ENCODE measurements at regions not wholly inside any gene's neighbourhood (a gene's known extent, or its start where the extent isn't known, plus 50 kb on each side); places are given as distances from the start of the nearest gene placed in this dataset.

- Histone ChIP-seq H3K4me1 (ENCODE audit: control insufficient read depth in 1 of 2, extremely low read depth in 1 of 2, insufficient read depth in 2 of 2, low read length in 2 of 2) (no peaks in the 10 kb centered on the region), H3K36me3 (ENCODE audit: control insufficient read depth in 2 of 2, extremely low read depth in 1 of 2, insufficient read depth in 1 of 2, low read length in 1 of 2) (no peaks in the 10 kb centered on the region), H3K27me3 (replicated peaks in 1 of 2; ENCODE audit: control insufficient read depth in 2 of 2, extremely low read depth in 1 of 2, insufficient read depth in 2 of 2, low read length in 1 of 2) (peaks cover 0 to 8% of the 10 kb centered on the region in 2 experiments), H3K27ac (ENCODE audit: low read length) (no peak overlapping the region), H3K4me3 (ENCODE audit: control insufficient read depth in 1 of 2, extremely low read depth in 1 of 2, low read length in 1 of 2) (no peak overlapping the region), H3K9me3 (no peaks in the 10 kb centered on the region)
- POLR2A ChIA-PET: interaction anchor here in 1 of 2 donors (0.5 kb wide), 1 partner anchor 79 kb away, joined by 4 read pairs; no protein-coding TSS in a partner anchor
- no peaks in the 10 kb centered on the region for H3K9me3 Mint-ChIP-seq
- no peak overlapping the region for H3K27ac Mint-ChIP-seq
- WGBS (ENCODE audit: insufficient coverage): 71% methylated on average over 1 of the region's 1 CpG
- no peak for ATAC-seq (replicated peaks in 1 of 4)
- H3K36me3 Mint-ChIP-seq: no peaks in the 10 kb centered on the region
- DNase-seq: no peak
- H3K4me1 Mint-ChIP-seq: peaks cover 0 to 5% (median 5%) of the 10 kb centered on the region in 3 donors
- no peak overlapping the region for H3K4me3 Mint-ChIP-seq
- CTCF ChIA-PET: no interaction called here
- peaks cover 0 to 3% of the 10 kb centered on the region in 2 donors for H3K27me3 Mint-ChIP-seq
These were observed 62.6 kb upstream of the TNFRSF21 start for GRCh38 chr6:47372318-47372717.

GRCh38 chr6:47375426-47375825, 65.7 kb upstream of the TNFRSF21 start:
- no peak overlapping the region for H3K4me3 ChIP-seq (ENCODE audit: control insufficient read depth in 1 of 2, extremely low read depth in 1 of 2, low read length in 1 of 2)
- no peaks in the 10 kb centered on the region for H3K36me3 ChIP-seq (ENCODE audit: control insufficient read depth in 2 of 2, extremely low read depth in 1 of 2, insufficient read depth in 1 of 2, low read length in 1 of 2)
- H3K27ac ChIP-seq (ENCODE audit: low read length): no peak overlapping the region
- H3K9me3 ChIP-seq: no peaks in the 10 kb centered on the region
- DNase-seq (no peak), ATAC-seq (replicated peaks in 1 of 4) (no peak)
- no peaks in the 10 kb centered on the region for H3K36me3 Mint-ChIP-seq
- WGBS (ENCODE audit: insufficient coverage): no CpG with 5 or more reads among the region's 1 CpG
- peaks cover 5 to 8% of the 10 kb centered on the region in 2 donors for H3K27me3 Mint-ChIP-seq
- H3K27me3 ChIP-seq (replicated peaks in 1 of 2; ENCODE audit: control insufficient read depth in 2 of 2, extremely low read depth in 1 of 2, insufficient read depth in 2 of 2, low read length in 1 of 2): peaks cover 0 to 10% of the 10 kb centered on the region in 2 experiments
- no peak overlapping the region for H3K27ac Mint-ChIP-seq
- CTCF ChIA-PET: no interaction called here
- H3K4me1 Mint-ChIP-seq: peaks cover 0 to 5% (median 5%) of the 10 kb centered on the region in 3 donors
- H3K9me3 Mint-ChIP-seq: no peaks in the 10 kb centered on the region
- H3K4me1 ChIP-seq (ENCODE audit: control insufficient read depth in 1 of 2, extremely low read depth in 1 of 2, insufficient read depth in 2 of 2, low read length in 2 of 2): no peaks in the 10 kb centered on the region
- no peak overlapping the region for H3K4me3 Mint-ChIP-seq
- POLR2A ChIA-PET: no interaction called here

GRCh38 chr6:47376930-47377329, 67.2 kb upstream of the TNFRSF21 start:
- peak in 3 of 35 experiments; percentile 0 to 5 (median 1) for DNase-seq
- no peak overlapping the region for H3K4me3 ChIP-seq (ENCODE audit: control insufficient read depth in 1 of 2, extremely low read depth in 1 of 2, low read length in 1 of 2)
- ChIA-PET POLR2A (no interaction called here), CTCF (no interaction called here)
- 53% methylated on average over 15 of the region's 15 CpGs for WGBS (ENCODE audit: insufficient coverage)
- Mint-ChIP-seq H3K27me3 (peaks cover 5 to 8% of the 10 kb centered on the region in 2 donors), H3K4me1 (peaks cover 0 to 5% (median 5%) of the 10 kb centered on the region in 3 donors), H3K27ac (no peak overlapping the region), H3K4me3 (no peak overlapping the region), H3K36me3 (no peaks in the 10 kb centered on the region), H3K9me3 (no peaks in the 10 kb centered on the region)
- peaks cover 0 to 10% of the 10 kb centered on the region in 2 experiments for H3K27me3 ChIP-seq (replicated peaks in 1 of 2; ENCODE audit: control insufficient read depth in 2 of 2, extremely low read depth in 1 of 2, insufficient read depth in 2 of 2, low read length in 1 of 2)
- ATAC-seq (replicated peaks in 1 of 4): peak in 2 of 4 experiments; percentile 56 to 59
- no peaks in the 10 kb centered on the region for H3K9me3 ChIP-seq
- H3K4me1 ChIP-seq (ENCODE audit: control insufficient read depth in 1 of 2, extremely low read depth in 1 of 2, insufficient read depth in 2 of 2, low read length in 2 of 2): no peaks in the 10 kb centered on the region
- no peak overlapping the region for H3K27ac ChIP-seq (ENCODE audit: low read length)
- no peaks in the 10 kb centered on the region for H3K36me3 ChIP-seq (ENCODE audit: control insufficient read depth in 2 of 2, extremely low read depth in 1 of 2, insufficient read depth in 1 of 2, low read length in 1 of 2)

- H3K4me1 ChIP-seq (ENCODE audit: control insufficient read depth in 1 of 2, extremely low read depth in 1 of 2, insufficient read depth in 2 of 2, low read length in 2 of 2): no peaks in the 10 kb centered on the region
- H3K9me3 ChIP-seq: no peaks in the 10 kb centered on the region
- H3K4me3 ChIP-seq (ENCODE audit: control insufficient read depth in 1 of 2, extremely low read depth in 1 of 2, low read length in 1 of 2): no peak overlapping the region
- H3K27me3 Mint-ChIP-seq: peaks cover 5 to 8% of the 10 kb centered on the region in 2 donors
- no peak overlapping the region for H3K4me3 Mint-ChIP-seq
- H3K4me1 Mint-ChIP-seq: peaks cover 0 to 5% (median 5%) of the 10 kb centered on the region in 3 donors
- DNase-seq (no peak), ATAC-seq (replicated peaks in 1 of 4) (no peak)
- H3K9me3 Mint-ChIP-seq: no peaks in the 10 kb centered on the region
- no peak overlapping the region for H3K27ac Mint-ChIP-seq
- WGBS (ENCODE audit: insufficient coverage): 83% methylated on average over 2 of the region's 2 CpGs
- no peaks in the 10 kb centered on the region for H3K36me3 ChIP-seq (ENCODE audit: control insufficient read depth in 2 of 2, extremely low read depth in 1 of 2, insufficient read depth in 1 of 2, low read length in 1 of 2)
- no peaks in the 10 kb centered on the region for H3K36me3 Mint-ChIP-seq
- ChIA-PET POLR2A (no interaction called here), CTCF (interaction anchor here in 1 of 2 donors (0.7 kb wide), 2 partner anchors 13 to 948 kb away, joined by 3 to 4 read pairs; no protein-coding TSS in a partner anchor)
- H3K27ac ChIP-seq (ENCODE audit: low read length): no peak overlapping the region
- peaks cover 0 to 10% of the 10 kb centered on the region in 2 experiments for H3K27me3 ChIP-seq (replicated peaks in 1 of 2; ENCODE audit: control insufficient read depth in 2 of 2, extremely low read depth in 1 of 2, insufficient read depth in 2 of 2, low read length in 1 of 2)
These were observed 68.3 kb upstream of the TNFRSF21 start for GRCh38 chr6:47377971-47378370.

GRCh38 chr6:47379328-47379727, 69.6 kb upstream of the TNFRSF21 start:
- Histone ChIP-seq H3K27ac (ENCODE audit: low read length) (no peak overlapping the region), H3K4me1 (ENCODE audit: control insufficient read depth in 1 of 2, extremely low read depth in 1 of 2, insufficient read depth in 2 of 2, low read length in 2 of 2) (no peaks in the 10 kb centered on the region), H3K27me3 (replicated peaks in 1 of 2; ENCODE audit: control insufficient read depth in 2 of 2, extremely low read depth in 1 of 2, insufficient read depth in 2 of 2, low read length in 1 of 2) (peaks cover 0 to 10% of the 10 kb centered on the region in 2 experiments), H3K9me3 (no peaks in the 10 kb centered on the region), H3K36me3 (ENCODE audit: control insufficient read depth in 2 of 2, extremely low read depth in 1 of 2, insufficient read depth in 1 of 2, low read length in 1 of 2) (no peaks in the 10 kb centered on the region), H3K4me3 (ENCODE audit: control insufficient read depth in 1 of 2, extremely low read depth in 1 of 2, low read length in 1 of 2) (no peak overlapping the region)
- ChIA-PET CTCF (no interaction called here), POLR2A (no interaction called here)
- Mint-ChIP-seq H3K36me3 (no peaks in the 10 kb centered on the region), H3K27ac (no peak overlapping the region), H3K4me3 (no peak overlapping the region), H3K27me3 (peaks cover 5 to 11% of the 10 kb centered on the region in 2 donors), H3K9me3 (peaks cover 6% of the 10 kb centered on the region in 3 donors), H3K4me1 (peaks cover 0 to 5% (median 5%) of the 10 kb centered on the region in 3 donors)
- ATAC-seq (replicated peaks in 1 of 4) (no peak), DNase-seq (no peak)
- WGBS (ENCODE audit: insufficient coverage): no CpG with 5 or more reads among the region's 2 CpGs

GRCh38 chr6:47380251-47380650, 70.5 kb upstream of the TNFRSF21 start:
- WGBS (ENCODE audit: insufficient coverage): 0% methylated on average over 1 of the region's 5 CpGs
- ATAC-seq (replicated peaks in 1 of 4) (no peak), DNase-seq (no peak)
- Histone ChIP-seq H3K27ac (ENCODE audit: low read length) (no peak overlapping the region), H3K9me3 (no peaks in the 10 kb centered on the region), H3K36me3 (ENCODE audit: control insufficient read depth in 2 of 2, extremely low read depth in 1 of 2, insufficient read depth in 1 of 2, low read length in 1 of 2) (no peaks in the 10 kb centered on the region), H3K4me1 (ENCODE audit: control insufficient read depth in 1 of 2, extremely low read depth in 1 of 2, insufficient read depth in 2 of 2, low read length in 2 of 2) (no peaks in the 10 kb centered on the region), H3K27me3 (replicated peaks in 1 of 2; ENCODE audit: control insufficient read depth in 2 of 2, extremely low read depth in 1 of 2, insufficient read depth in 2 of 2, low read length in 1 of 2) (peaks cover 0 to 10% of the 10 kb centered on the region in 2 experiments), H3K4me3 (ENCODE audit: control insufficient read depth in 1 of 2, extremely low read depth in 1 of 2, low read length in 1 of 2) (no peak overlapping the region)
- H3K36me3 Mint-ChIP-seq: no peaks in the 10 kb centered on the region
- peaks cover 0 to 5% (median 5%) of the 10 kb centered on the region in 3 donors for H3K4me1 Mint-ChIP-seq
- H3K9me3 Mint-ChIP-seq: peaks cover 6% of the 10 kb centered on the region in 3 donors
- CTCF ChIA-PET: no interaction called here
- POLR2A ChIA-PET: interaction anchor here in 1 of 2 donors (0.6 kb wide), 1 partner anchor 918 kb away, joined by 3 read pairs; no protein-coding TSS in a partner anchor
- no peak overlapping the region for H3K4me3 Mint-ChIP-seq
- H3K27ac Mint-ChIP-seq: no peak overlapping the region
- H3K27me3 Mint-ChIP-seq: peaks cover 5 to 11% of the 10 kb centered on the region in 2 donors

Measured in T-cell (primary cell).